Ascending aorta (tissue), 2 donors: ENCODE measurements at regions not wholly inside any gene's neighbourhood (a gene's known extent, or its start where the extent isn't known, plus 50 kb on each side); places are given as distances from the start of the nearest gene placed in this dataset.

Source experiments
- DNase-seq, 2 donors: peaks; one replicate each; pipeline ENCODE4 v3.0.0-alpha.2; 2019; ENCODE audit warnings: low spot score in 2 of 2
- H3K27ac ChIP-seq, 2 donors: fragments of 200-600 bp; sonication (generic); one replicate each; pipeline ENCODE4 v1.5.1; 2016 to 2017; ENCODE audit warnings: mild to moderate bottlenecking in 1 of 2
- H3K27me3 ChIP-seq: fragments of 200-600 bp; sonication (generic); one replicate; pipeline ENCODE4 v1.5.1; 2017
- H3K36me3 ChIP-seq, 2 donors: fragments of 200-600 bp; sonication (generic); one replicate each; pipeline ENCODE4 v1.5.1; 2016
- H3K4me1 ChIP-seq, 2 donors: fragments of 200-600 bp; sonication (generic); one replicate each; pipeline ENCODE4 v1.5.1; 2016 to 2017; ENCODE audit warnings: mild to moderate bottlenecking in 1 of 2
- H3K4me3 ChIP-seq, 2 donors: fragments of 200-600 bp; sonication (generic); one replicate each; pipeline ENCODE4 v1.5.1; 2016 to 2017; ENCODE audit warnings: mild to moderate bottlenecking in 1 of 2
- H3K9me3 ChIP-seq, 2 donors: fragments of 200-600 bp; sonication (generic); one replicate each; pipeline ENCODE4 v1.5.1; 2016
- intact Hi-C: fragments of 100-400 bp; cut with DNase I; formaldehyde crosslinking; loops from one replicate; pipeline ENCODE4 v1.15.1; 2023
- TF ChIP-seq, protein P1 (sequence below), 3 experiments: fragments of 200-600 bp in 2 of 3; fragments of 450-650 bp in 1 of 3; sonication (generic) in 2 of 3; IDR thresholded peaks; one replicate each; pipeline ENCODE4 v1.5.1; 2016 to 2019; ENCODE audit warnings: antibody characterized with exemption in 3 of 3, mild to moderate bottlenecking in 1 of 3, moderate library complexity in 1 of 3

DNA sequence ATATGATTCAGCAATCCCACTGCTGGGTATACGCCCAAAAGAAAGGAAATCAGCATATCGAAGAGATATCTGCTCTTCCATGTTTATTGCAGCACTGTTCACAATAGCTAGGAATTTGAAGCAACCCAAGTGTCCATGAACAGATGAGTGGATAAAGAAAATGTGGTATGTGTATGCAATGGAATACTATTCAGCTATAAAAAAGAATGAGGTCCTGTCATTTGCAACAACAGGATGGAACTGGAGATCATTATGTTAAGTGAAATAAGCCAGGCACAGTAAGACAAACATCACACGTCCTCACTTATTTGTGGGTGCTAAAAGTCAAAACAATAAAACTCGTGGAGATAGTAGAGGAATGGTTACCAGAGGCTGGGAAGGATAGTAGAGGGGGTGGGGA is 153.8 kb upstream of the LEF1 start:
- DNase-seq, result no peak
- H3K36me3 ChIP-seq, result no peaks in the 10 kb centered on the region
- no peak overlapping the region for H3K27ac ChIP-seq
- H3K27me3 ChIP-seq, result no peaks in the 10 kb centered on the region
- intact Hi-C loops, result no loop called here
- no peaks in the 10 kb centered on the region for H3K9me3 ChIP-seq
- no peaks in the 10 kb centered on the region for H3K4me1 ChIP-seq
- no peak overlapping the region for H3K4me3 ChIP-seq
- TF ChIP-seq, protein P1, sequence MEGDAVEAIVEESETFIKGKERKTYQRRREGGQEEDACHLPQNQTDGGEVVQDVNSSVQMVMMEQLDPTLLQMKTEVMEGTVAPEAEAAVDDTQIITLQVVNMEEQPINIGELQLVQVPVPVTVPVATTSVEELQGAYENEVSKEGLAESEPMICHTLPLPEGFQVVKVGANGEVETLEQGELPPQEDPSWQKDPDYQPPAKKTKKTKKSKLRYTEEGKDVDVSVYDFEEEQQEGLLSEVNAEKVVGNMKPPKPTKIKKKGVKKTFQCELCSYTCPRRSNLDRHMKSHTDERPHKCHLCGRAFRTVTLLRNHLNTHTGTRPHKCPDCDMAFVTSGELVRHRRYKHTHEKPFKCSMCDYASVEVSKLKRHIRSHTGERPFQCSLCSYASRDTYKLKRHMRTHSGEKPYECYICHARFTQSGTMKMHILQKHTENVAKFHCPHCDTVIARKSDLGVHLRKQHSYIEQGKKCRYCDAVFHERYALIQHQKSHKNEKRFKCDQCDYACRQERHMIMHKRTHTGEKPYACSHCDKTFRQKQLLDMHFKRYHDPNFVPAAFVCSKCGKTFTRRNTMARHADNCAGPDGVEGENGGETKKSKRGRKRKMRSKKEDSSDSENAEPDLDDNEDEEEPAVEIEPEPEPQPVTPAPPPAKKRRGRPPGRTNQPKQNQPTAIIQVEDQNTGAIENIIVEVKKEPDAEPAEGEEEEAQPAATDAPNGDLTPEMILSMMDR (IDR thresholded peaks at IDR 0.05), result no peak

DNA sequence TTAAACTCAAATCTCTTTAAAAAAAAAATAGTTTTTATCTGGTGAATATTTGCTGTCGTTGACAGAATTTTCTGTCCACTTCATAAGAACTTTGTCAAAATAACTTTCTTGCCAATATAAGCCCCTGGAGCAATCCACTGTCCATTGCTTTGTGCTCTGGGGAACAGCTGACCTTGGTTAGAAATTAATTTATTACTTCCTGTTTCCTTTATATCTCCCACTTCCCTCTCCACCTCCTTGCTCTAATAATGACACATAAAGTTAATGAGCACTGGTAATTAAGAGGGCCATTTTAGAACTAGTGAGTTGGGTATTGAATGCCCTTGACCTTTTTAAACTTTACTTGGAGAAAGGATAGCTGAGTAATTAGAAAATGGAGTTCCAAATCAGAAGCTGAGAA is 151.3 kb upstream of the LEF1 start:
- H3K27ac ChIP-seq, result no peak overlapping the region
- no peaks in the 10 kb centered on the region for H3K27me3 ChIP-seq
- no peaks in the 10 kb centered on the region for H3K4me1 ChIP-seq
- intact Hi-C loops, result no loop called here
- TF ChIP-seq, protein P1 (IDR thresholded peaks at IDR 0.05), result no peak
- H3K9me3 ChIP-seq, result no peaks in the 10 kb centered on the region
- H3K36me3 ChIP-seq, result no peaks in the 10 kb centered on the region
- H3K4me3 ChIP-seq, result no peak overlapping the region
- no peak for DNase-seq

DNA sequence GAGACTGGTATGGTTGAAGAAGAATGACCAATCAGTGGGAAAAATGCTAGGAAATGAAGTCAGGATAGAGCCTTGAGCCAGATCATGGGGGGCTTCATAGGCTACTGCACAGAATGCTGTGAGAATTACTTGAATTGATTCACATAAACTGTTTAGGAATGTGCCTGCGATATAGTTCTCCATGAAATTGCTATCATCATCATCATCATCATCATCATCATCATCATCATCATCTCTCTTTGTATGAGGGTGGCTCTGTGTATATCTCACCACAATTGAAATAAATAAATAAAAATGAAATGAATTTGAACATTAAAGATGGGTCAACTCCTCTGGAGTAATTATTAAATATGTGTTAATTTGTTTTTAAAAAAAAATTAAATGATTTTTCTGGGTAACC is 148.6 kb upstream of the LEF1 start:
- TF ChIP-seq, protein P1 (IDR thresholded peaks at IDR 0.05), result no peak
- Histone ChIP-seq H3K9me3 (no peaks in the 10 kb centered on the region), H3K36me3 (no peaks in the 10 kb centered on the region), H3K4me3 (no peak overlapping the region), H3K27me3 (no peaks in the 10 kb centered on the region), H3K27ac (no peak overlapping the region), H3K4me1 (no peaks in the 10 kb centered on the region)
- no peak for DNase-seq
- intact Hi-C loops, result no loop called here

DNA sequence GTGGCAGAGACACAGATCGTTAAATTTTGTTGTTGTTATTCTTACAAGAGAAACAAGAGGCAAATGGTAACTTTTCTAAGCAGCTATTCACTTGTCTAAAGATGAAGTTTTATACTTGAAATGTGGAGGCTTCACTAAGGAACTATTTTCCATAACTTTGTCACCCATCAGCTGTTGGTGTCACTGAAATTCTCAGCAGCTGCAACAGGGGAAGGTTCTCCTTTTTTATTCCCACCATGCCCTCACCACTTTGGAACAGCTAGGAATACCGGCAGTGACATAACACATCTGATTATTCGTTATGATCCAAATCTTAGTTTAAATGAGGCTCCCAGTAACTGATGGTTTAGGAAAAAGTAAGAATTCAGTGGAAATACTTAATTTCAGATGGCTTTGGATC is 147.0 kb upstream of the LEF1 start:
- intact Hi-C loops, result no loop called here
- Histone ChIP-seq H3K27ac (no peak overlapping the region), H3K36me3 (no peaks in the 10 kb centered on the region), H3K4me3 (no peak overlapping the region), H3K9me3 (no peaks in the 10 kb centered on the region), H3K27me3 (no peaks in the 10 kb centered on the region), H3K4me1 (no peaks in the 10 kb centered on the region)
- TF ChIP-seq, protein P1 (IDR thresholded peaks at IDR 0.05), result no peak
- DNase-seq, result no peak

DNA sequence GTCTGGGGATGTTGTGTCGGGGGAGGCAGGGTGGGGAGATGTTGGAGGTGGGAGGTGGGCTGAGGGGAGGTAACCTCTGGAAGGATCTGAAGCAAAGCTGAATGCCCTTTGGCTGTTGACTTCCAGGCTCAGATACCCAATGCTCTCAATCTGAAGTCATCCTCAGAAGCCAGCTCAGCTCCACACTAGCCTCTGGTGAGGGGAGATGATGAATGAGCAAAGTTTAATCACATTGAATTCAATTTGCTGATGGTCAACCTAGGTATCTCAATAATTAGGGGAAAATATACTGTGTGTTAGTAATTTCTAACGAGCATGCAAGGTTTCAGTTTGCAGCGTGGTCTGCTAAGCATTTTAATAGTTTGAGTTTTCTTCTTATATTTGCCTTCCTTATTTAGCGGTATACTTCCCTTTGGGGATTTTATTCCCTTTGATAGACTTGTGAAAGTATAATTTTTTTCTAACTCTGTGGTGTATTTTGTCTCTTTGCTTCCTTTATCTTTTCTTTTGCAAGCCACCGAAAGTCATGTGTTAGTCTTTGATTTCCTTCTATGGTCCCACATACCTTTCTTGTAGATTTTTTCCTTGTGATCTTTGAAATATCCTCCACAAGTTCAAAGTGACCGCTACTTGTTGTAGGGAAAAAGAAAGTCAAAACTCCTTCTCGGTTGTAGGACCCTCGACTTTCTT is 146.3 kb upstream of the LEF1 start:
- Histone ChIP-seq H3K27me3 (no peaks in the 10 kb centered on the region), H3K4me3 (no peak overlapping the region), H3K36me3 (no peaks in the 10 kb centered on the region), H3K27ac (no peak overlapping the region), H3K4me1 (no peaks in the 10 kb centered on the region), H3K9me3 (no peaks in the 10 kb centered on the region)
- no peak for DNase-seq
- intact Hi-C loops, result no loop called here
- TF ChIP-seq, protein P1 (IDR thresholded peaks at IDR 0.05), result no peak
